Body of pancreas (tissue), 4 donors: ENCODE measurements at regions not wholly inside any gene's neighbourhood (a gene's known extent, or its start where the extent isn't known, plus 50 kb on each side); places are given as distances from the start of the nearest gene placed in this dataset.

Experiments used
- CTCF ChIP-seq, 7 experiments: fragments of 450-650 bp in 4 of 7; fragments of 200-600 bp in 3 of 7; sonication (generic) in 3 of 7; IDR thresholded peaks; one replicate each; pipeline ENCODE4 v1.5.1; 2016 to 2019; ENCODE audit warnings: antibody characterized with exemption in 7 of 7
- POLR2A ChIP-seq, 3 donors: fragments of 450-650 bp; IDR thresholded peaks; one replicate each; pipeline ENCODE4 v1.6.1; 2016; ENCODE audit warnings: antibody characterized with exemption in 3 of 3, mild to moderate bottlenecking in 2 of 3

GRCh38 chr1:209291715-209292114 is 291.8 kb upstream of the CAMK1G start:
- no peak for TF ChIP-seq CTCF (IDR thresholded peaks at IDR 0.05)
- no peak for TF ChIP-seq POLR2A (IDR thresholded peaks at IDR 0.05)
